OCI-LY1 (cell line): ENCODE measurements at regions not wholly inside any gene's neighbourhood (a gene's known extent, or its start where the extent isn't known, plus 50 kb on each side); places are given as distances from the start of the nearest gene placed in this dataset.

Source experiments
- H2AFZ ChIP-seq: fragments of 200-600 bp; sonication (generic), shearing (Covaris generic); 2 replicates; pipeline ENCODE4 v1.6.0; 2014; ENCODE audit warnings: antibody characterized with exemption, mild to moderate bottlenecking, low read length
- H3F3A ChIP-seq: fragments of 200-600 bp; sonication (generic), shearing (Covaris generic); 2 replicates; pipeline ENCODE4 v1.6.0; 2014; ENCODE audit warnings: mild to moderate bottlenecking, antibody characterized with exemption, low read length, moderate library complexity; ENCODE audit not compliant: insufficient read depth
- H3K27ac ChIP-seq: fragments of 200-600 bp; sonication (generic); 2 replicates; pipeline ENCODE4 v1.5.1; 2014; ENCODE audit warnings: low read length, mixed run types, mild to moderate bottlenecking, low read depth; ENCODE audit not compliant: poor library complexity, severe bottlenecking
- H3K27me3 ChIP-seq: fragments of 200-600 bp; sonication (generic); 2 replicates; pipeline ENCODE4 v1.6.0; 2014; ENCODE audit warnings: antibody characterized with exemption, mild to moderate bottlenecking, low read length, moderate library complexity; ENCODE audit not compliant: insufficient read depth
- H3K36me3 ChIP-seq: fragments of 200-600 bp; sonication (generic); 2 replicates; pipeline ENCODE4 v1.6.1; 2014; ENCODE audit warnings: mild to moderate bottlenecking, antibody characterized with exemption, low read length, moderate library complexity, mixed read lengths; ENCODE audit not compliant: insufficient read depth
- H3K4me1 ChIP-seq: fragments of 200-600 bp; sonication (generic); 2 replicates; pipeline ENCODE4 v1.5.1; 2014; ENCODE audit warnings: mild to moderate bottlenecking, low read length, moderate library complexity; ENCODE audit not compliant: insufficient read depth, severe bottlenecking
- H3K4me2 ChIP-seq: fragments of 200-600 bp; sonication (generic), shearing (Covaris generic); 2 replicates; pipeline ENCODE4 v1.6.1; 2014; ENCODE audit warnings: low read length
- H3K4me3 ChIP-seq: fragments of 200-600 bp; sonication (generic); 2 replicates; pipeline ENCODE4 v1.5.1; 2014; ENCODE audit warnings: low read length, low read depth, mild to moderate bottlenecking, mixed read lengths; ENCODE audit not compliant: poor library complexity, severe bottlenecking
- H3K79me2 ChIP-seq: fragments of 200-600 bp; shearing (Covaris generic); 2 replicates; pipeline ENCODE4 v1.6.1; 2016; ENCODE audit warnings: mixed run types, low read length, mixed read lengths; ENCODE audit not compliant: insufficient read depth
- H3K9ac ChIP-seq: fragments of 200-600 bp; sonication (generic), shearing (Covaris generic); 2 replicates; pipeline ENCODE4 v1.6.1; 2014; ENCODE audit warnings: mild to moderate bottlenecking, low read length, mixed read lengths
- H3K9me2 ChIP-seq: fragments of 200-600 bp; sonication (generic), shearing (Covaris generic); 2 replicates; pipeline ENCODE4 v1.6.1; 2014; ENCODE audit warnings: low read depth, mild to moderate bottlenecking, low read length, mixed read lengths
- H3K9me3 ChIP-seq: fragments of 200-600 bp; shearing (Covaris generic); 2 replicates; pipeline ENCODE4 v1.6.1; 2014; ENCODE audit warnings: low read length, mixed read lengths
- H4K20me1 ChIP-seq: fragments of 200-600 bp; sonication (generic), shearing (Covaris generic); 2 replicates; pipeline ENCODE4 v1.6.0; 2016; ENCODE audit warnings: mild to moderate bottlenecking, low read length; ENCODE audit not compliant: insufficient read depth
- EZH2 ChIP-seq: fragments of 200-600 bp; sonication (generic), shearing (Covaris generic); IDR thresholded peaks from 2 replicates; pipeline ENCODE4 v1.8.0; 2017; ENCODE audit warnings: borderline replicate concordance, mixed run types, mild to moderate bottlenecking, antibody characterized with exemption, low read length, moderate library complexity, mixed read lengths
- TF ChIP-seq, protein P1 (sequence below): fragments of 200-600 bp; sonication (generic), shearing (Covaris generic); IDR thresholded peaks from 2 replicates; pipeline ENCODE4 v1.5.1; 2017; ENCODE audit warnings: mild to moderate bottlenecking, antibody characterized with exemption, low read length, moderate library complexity, mixed read lengths

DNA sequence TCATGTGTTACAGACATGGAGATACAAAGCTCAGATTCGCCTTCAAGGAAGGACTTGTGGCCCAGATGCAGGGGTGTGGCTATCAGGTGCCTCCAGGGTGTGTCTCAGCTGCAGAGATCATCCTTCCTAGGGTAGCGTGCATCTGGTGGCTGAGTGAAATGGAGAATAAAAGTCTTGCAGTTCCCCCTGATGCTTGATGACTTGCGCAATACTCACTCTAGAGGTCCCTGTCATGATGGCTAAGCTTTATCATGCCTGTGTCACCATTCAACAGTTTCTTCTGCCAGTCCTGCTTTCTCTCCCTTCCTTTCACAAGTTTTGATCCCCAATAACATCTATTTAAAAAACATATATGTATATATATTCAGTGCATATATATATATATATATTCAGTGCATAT is 228.1 kb downstream of the PAX1 start:
- no peaks in the 10 kb centered on the region for H3K27me3 ChIP-seq
- H3K9ac ChIP-seq: no peak overlapping the region
- no peak for TF ChIP-seq EZH2
- TF ChIP-seq, protein P1, sequence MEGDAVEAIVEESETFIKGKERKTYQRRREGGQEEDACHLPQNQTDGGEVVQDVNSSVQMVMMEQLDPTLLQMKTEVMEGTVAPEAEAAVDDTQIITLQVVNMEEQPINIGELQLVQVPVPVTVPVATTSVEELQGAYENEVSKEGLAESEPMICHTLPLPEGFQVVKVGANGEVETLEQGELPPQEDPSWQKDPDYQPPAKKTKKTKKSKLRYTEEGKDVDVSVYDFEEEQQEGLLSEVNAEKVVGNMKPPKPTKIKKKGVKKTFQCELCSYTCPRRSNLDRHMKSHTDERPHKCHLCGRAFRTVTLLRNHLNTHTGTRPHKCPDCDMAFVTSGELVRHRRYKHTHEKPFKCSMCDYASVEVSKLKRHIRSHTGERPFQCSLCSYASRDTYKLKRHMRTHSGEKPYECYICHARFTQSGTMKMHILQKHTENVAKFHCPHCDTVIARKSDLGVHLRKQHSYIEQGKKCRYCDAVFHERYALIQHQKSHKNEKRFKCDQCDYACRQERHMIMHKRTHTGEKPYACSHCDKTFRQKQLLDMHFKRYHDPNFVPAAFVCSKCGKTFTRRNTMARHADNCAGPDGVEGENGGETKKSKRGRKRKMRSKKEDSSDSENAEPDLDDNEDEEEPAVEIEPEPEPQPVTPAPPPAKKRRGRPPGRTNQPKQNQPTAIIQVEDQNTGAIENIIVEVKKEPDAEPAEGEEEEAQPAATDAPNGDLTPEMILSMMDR: no peak
- no peaks in the 10 kb centered on the region for H3K9me2 ChIP-seq
- H3F3A ChIP-seq: no peaks in the 10 kb centered on the region
- no peak overlapping the region for H3K4me3 ChIP-seq
- no peak overlapping the region for H2AFZ ChIP-seq
- H3K4me2 ChIP-seq: no peak overlapping the region
- H3K79me2 ChIP-seq: no peaks in the 10 kb centered on the region
- no peaks in the 10 kb centered on the region for H3K4me1 ChIP-seq
- H3K27ac ChIP-seq: no peak overlapping the region
- no peaks in the 10 kb centered on the region for H4K20me1 ChIP-seq
- no peaks in the 10 kb centered on the region for H3K36me3 ChIP-seq
- H3K9me3 ChIP-seq: no peaks in the 10 kb centered on the region

GRCh38 chr20:21921251-21921650 is 215.8 kb downstream of the PAX1 start:
- Histone ChIP-seq H2AFZ (no peak overlapping the region), H3K27me3 (no peaks in the 10 kb centered on the region), H4K20me1 (no peaks in the 10 kb centered on the region), H3K36me3 (no peaks in the 10 kb centered on the region), H3K9me2 (no peaks in the 10 kb centered on the region), H3K4me2 (no peak overlapping the region), H3K9ac (no peak overlapping the region), H3K9me3 (no peaks in the 10 kb centered on the region), H3K27ac (no peak overlapping the region), H3K4me3 (no peak overlapping the region), H3F3A (no peaks in the 10 kb centered on the region), H3K4me1 (no peaks in the 10 kb centered on the region), H3K79me2 (no peaks in the 10 kb centered on the region)
- TF ChIP-seq, protein P1: no peak
- no peak for TF ChIP-seq EZH2

DNA sequence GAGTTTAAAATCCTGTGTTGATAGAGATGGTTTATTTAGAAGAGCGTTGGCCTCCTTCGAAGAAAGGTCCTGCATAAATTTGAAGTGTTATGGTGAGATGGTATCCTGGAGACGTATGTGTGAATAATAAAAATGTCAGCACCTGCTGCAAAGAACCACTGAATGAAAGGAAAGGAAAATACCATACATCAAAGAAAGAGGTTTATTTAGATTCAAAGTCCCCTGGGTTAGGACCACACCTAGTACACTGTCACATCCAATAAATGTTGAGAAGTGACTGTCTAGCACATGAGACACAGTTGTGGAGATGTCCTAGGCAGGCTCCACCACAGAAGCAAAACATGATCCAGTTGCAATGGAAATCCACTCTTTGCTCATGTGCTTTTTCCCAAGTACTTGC is 214.7 kb downstream of the PAX1 start:
- TF ChIP-seq EZH2: no peak
- TF ChIP-seq, protein P1: no peak
- no peak overlapping the region for H3K4me3 ChIP-seq
- H3K27ac ChIP-seq: no peak overlapping the region

More for the DNA sequence above, 214.7 kb downstream of the PAX1 start:
- no peak overlapping the region for H2AFZ ChIP-seq
- H3K4me1 ChIP-seq: no peaks in the 10 kb centered on the region
- no peaks in the 10 kb centered on the region for H3K27me3 ChIP-seq
- no peaks in the 10 kb centered on the region for H3K79me2 ChIP-seq
- H3K9me2 ChIP-seq: no peaks in the 10 kb centered on the region
- H3K9ac ChIP-seq: no peak overlapping the region
- H4K20me1 ChIP-seq: no peaks in the 10 kb centered on the region
- H3F3A ChIP-seq: no peaks in the 10 kb centered on the region
- no peaks in the 10 kb centered on the region for H3K9me3 ChIP-seq
- H3K36me3 ChIP-seq: no peaks in the 10 kb centered on the region
- H3K4me2 ChIP-seq: no peak overlapping the region
